ENCODE measurements at regions not wholly inside any gene's neighbourhood (a gene's known extent, or its start where the extent isn't known, plus 50 kb on each side); places are given as distances from the start of the nearest gene placed in this dataset.

DNA sequence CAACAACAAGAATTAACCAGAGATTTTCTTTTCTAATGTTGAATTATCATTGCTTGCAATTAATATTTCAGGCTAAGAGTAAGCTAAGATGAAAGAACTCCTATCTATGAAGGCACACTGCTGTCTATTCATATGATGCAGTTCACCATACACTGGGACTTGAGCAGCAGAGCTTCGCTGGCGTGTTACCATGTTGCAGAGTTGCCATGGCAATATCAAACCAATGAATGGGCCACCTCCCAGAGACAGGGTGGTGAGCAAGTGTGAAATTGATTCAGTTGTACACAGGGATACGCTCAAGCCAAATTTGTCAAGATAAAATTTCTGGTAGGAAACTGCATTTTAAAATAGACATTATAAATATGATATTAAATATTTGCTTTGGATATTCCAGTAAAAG is 69.3 kb upstream of the MYO16 start:
- Histone ChIP-seq H3K4me3 (ENCODE audit: low read depth, low read length) (no peak overlapping the region), H3K27me3 (replicated peaks) (no peaks in the 10 kb centered on the region), H3K36me3 (replicated peaks) (no peaks in the 10 kb centered on the region), H3K27ac (no peak overlapping the region)
- DNase-seq: no peak
- in situ Hi-C loops (cut with HindIII; ENCODE audit: low pct_ligation_motif_present, low sequenced_read_pairs): no loop called here
- TF ChIP-seq CTCF (IDR thresholded peaks at IDR 0.05; ENCODE audit: low read depth, low read length, missing control alignments): no peak

GRCh38 chr13:108561149-108561548 is 68.3 kb upstream of the MYO16 start:
- no peak for DNase-seq
- Histone ChIP-seq H3K27ac (no peak overlapping the region), H3K36me3 (replicated peaks) (no peaks in the 10 kb centered on the region), H3K4me3 (ENCODE audit: low read depth, low read length) (no peak overlapping the region), H3K27me3 (replicated peaks) (no peaks in the 10 kb centered on the region)
- in situ Hi-C loops (cut with HindIII; ENCODE audit: low pct_ligation_motif_present, low sequenced_read_pairs): no loop called here
- TF ChIP-seq CTCF (IDR thresholded peaks at IDR 0.05; ENCODE audit: low read depth, low read length, missing control alignments): no peak

GRCh38 chr13:108566413-108567170 is 62.8 kb upstream of the MYO16 start:
- no peak for TF ChIP-seq CTCF (IDR thresholded peaks at IDR 0.05; ENCODE audit: low read depth, low read length, missing control alignments)
- H3K4me3 ChIP-seq (ENCODE audit: low read depth, low read length): no peak overlapping the region
- no peaks in the 10 kb centered on the region for H3K36me3 ChIP-seq (replicated peaks)
- H3K27me3 ChIP-seq (replicated peaks): no peaks in the 10 kb centered on the region
- in situ Hi-C loops (cut with HindIII; ENCODE audit: low pct_ligation_motif_present, low sequenced_read_pairs): no loop called here
- no peak overlapping the region for H3K27ac ChIP-seq
- no peak for DNase-seq

DNA sequence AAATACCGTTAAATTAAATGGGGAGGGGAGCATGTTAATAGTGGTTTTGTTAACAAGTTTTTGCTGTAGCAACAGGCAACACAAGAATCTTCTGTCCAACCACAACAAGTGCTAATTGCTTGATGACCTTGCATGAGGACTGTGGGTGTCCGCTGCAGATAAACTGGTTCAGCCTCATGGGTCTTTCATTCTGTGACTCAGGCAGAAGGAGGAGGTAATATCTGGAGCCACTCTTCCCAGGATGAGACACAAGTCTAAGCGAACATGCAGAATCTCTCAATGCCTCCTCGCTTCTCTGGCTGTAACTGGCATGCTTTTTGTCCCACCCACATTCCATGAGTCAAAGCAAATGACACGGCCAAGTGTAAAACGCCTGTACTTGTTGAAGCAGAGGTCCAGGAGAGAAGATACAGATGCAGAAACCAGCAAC is 56.6 kb upstream of the MYO16 start:
- no peak overlapping the region for H3K4me3 ChIP-seq (ENCODE audit: low read depth, low read length)
- in situ Hi-C loops (cut with HindIII; ENCODE audit: low pct_ligation_motif_present, low sequenced_read_pairs): no loop called here
- no peaks in the 10 kb centered on the region for H3K27me3 ChIP-seq (replicated peaks)
- no peak overlapping the region for H3K27ac ChIP-seq
- DNase-seq: no peak
- no peaks in the 10 kb centered on the region for H3K36me3 ChIP-seq (replicated peaks)
- TF ChIP-seq CTCF (IDR thresholded peaks at IDR 0.05; ENCODE audit: low read depth, low read length, missing control alignments): no peak

DNA sequence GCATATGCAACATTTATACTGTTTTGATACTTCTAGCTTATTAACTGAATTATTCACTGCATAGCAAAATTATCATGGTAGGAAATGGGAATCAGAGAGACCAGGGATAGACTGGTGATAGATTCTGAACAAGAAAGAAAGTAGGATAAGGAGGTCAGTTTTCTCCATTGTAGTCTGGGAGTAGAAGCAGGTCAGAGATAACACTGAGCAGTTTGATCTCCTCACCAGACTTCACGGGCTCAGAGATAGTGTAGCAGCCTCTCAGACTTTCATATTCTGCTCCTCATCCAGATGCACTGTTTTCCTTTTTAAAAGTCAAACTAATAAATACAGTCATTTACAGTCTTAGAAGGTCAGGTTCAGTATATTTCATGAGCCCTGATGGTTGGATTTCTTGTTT is 56.0 kb upstream of the MYO16 start:
- in situ Hi-C loops (cut with HindIII; ENCODE audit: low pct_ligation_motif_present, low sequenced_read_pairs): no loop called here
- H3K27ac ChIP-seq: no peak overlapping the region
- H3K4me3 ChIP-seq (ENCODE audit: low read depth, low read length): no peak overlapping the region
- no peak for DNase-seq
- TF ChIP-seq CTCF (IDR thresholded peaks at IDR 0.05; ENCODE audit: low read depth, low read length, missing control alignments): no peak
- no peaks in the 10 kb centered on the region for H3K36me3 ChIP-seq (replicated peaks)
- no peaks in the 10 kb centered on the region for H3K27me3 ChIP-seq (replicated peaks)

- in situ Hi-C loops (cut with HindIII; ENCODE audit: low pct_ligation_motif_present, low sequenced_read_pairs): no loop called here
- Histone ChIP-seq H3K4me3 (ENCODE audit: low read depth, low read length) (no peak overlapping the region), H3K27ac (no peak overlapping the region), H3K27me3 (replicated peaks) (no peaks in the 10 kb centered on the region), H3K36me3 (replicated peaks) (no peaks in the 10 kb centered on the region)
- no peak for DNase-seq
- TF ChIP-seq CTCF (IDR thresholded peaks at IDR 0.05; ENCODE audit: low read depth, low read length, missing control alignments): no peak
Measured at GRCh38 chr13:108574856-108575255, 54.6 kb upstream of the MYO16 start.
